AG10803 (cell line): ENCODE measurements at regions not wholly inside any gene's neighbourhood (a gene's known extent, or its start where the extent isn't known, plus 50 kb on each side); places are given as distances from the start of the nearest gene placed in this dataset.

Source experiments
- DNase-seq: peaks from one replicate; pipeline ENCODE4 v3.0.0; 2010; ENCODE audit warnings: low read depth
- H3K4me3 ChIP-seq: 2 replicates; pipeline ENCODE4 v1.5.1; 2011; ENCODE audit warnings: mild to moderate bottlenecking, low read length, control low read depth
- TF ChIP-seq, protein P1 (sequence below): conservative IDR thresholded peaks from 2 replicates; pipeline ENCODE4 v1.5.1; 2011; ENCODE audit warnings: mild to moderate bottlenecking, low read length, control low read depth, inconsistent platforms

DNA sequence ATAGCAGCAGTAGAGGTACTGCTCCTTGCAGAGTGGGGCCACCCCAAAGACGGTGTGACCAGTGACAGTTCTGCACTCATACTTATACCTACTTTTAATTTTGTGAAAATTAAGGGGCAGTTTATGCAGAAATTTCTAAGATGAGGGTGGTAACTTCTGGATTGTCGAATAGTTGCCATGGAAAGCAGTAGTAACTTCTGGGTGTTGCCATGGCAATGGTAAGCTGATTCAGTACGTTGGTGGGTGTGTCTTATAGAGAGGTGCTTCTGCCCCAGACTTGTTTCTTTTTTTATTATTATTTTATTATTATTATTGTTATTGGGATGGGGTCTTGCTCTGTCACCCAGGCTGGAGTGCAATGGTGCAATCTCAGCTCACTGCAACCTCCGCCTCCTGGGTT lies 82.8 kb upstream of the L3MBTL4 start:
- H3K4me3 ChIP-seq = no peak overlapping the region
- TF ChIP-seq, protein P1, sequence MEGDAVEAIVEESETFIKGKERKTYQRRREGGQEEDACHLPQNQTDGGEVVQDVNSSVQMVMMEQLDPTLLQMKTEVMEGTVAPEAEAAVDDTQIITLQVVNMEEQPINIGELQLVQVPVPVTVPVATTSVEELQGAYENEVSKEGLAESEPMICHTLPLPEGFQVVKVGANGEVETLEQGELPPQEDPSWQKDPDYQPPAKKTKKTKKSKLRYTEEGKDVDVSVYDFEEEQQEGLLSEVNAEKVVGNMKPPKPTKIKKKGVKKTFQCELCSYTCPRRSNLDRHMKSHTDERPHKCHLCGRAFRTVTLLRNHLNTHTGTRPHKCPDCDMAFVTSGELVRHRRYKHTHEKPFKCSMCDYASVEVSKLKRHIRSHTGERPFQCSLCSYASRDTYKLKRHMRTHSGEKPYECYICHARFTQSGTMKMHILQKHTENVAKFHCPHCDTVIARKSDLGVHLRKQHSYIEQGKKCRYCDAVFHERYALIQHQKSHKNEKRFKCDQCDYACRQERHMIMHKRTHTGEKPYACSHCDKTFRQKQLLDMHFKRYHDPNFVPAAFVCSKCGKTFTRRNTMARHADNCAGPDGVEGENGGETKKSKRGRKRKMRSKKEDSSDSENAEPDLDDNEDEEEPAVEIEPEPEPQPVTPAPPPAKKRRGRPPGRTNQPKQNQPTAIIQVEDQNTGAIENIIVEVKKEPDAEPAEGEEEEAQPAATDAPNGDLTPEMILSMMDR = no peak
- DNase-seq = no peak

DNA sequence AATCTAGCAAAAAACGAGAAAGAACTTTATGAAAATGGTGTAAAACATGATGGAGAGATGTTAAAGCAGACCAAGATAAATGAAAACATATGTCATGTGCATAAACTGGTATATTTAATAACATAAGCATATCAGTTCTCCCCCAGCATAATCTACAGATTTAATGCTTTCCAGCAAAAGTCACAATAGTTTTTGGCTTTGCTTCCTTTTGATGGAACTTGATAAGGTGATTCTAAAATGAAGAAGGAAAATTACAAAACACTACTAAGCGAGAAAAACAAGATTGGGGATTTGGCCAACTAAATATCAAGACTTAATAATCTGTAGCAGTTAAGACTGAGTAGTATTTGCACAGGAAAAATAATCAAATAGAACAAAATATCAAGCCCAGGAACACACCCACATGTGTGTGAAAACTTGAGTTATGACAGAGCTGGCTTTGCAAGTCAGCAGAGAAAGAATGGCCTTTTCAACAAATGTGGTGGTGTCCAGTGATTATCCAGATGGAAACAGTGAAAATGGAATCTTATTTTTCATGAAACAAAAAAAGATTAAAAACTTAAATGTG lies 83.7 kb upstream of the L3MBTL4 start:
- TF ChIP-seq, protein P1 = no peak
- DNase-seq = no peak

DNA sequence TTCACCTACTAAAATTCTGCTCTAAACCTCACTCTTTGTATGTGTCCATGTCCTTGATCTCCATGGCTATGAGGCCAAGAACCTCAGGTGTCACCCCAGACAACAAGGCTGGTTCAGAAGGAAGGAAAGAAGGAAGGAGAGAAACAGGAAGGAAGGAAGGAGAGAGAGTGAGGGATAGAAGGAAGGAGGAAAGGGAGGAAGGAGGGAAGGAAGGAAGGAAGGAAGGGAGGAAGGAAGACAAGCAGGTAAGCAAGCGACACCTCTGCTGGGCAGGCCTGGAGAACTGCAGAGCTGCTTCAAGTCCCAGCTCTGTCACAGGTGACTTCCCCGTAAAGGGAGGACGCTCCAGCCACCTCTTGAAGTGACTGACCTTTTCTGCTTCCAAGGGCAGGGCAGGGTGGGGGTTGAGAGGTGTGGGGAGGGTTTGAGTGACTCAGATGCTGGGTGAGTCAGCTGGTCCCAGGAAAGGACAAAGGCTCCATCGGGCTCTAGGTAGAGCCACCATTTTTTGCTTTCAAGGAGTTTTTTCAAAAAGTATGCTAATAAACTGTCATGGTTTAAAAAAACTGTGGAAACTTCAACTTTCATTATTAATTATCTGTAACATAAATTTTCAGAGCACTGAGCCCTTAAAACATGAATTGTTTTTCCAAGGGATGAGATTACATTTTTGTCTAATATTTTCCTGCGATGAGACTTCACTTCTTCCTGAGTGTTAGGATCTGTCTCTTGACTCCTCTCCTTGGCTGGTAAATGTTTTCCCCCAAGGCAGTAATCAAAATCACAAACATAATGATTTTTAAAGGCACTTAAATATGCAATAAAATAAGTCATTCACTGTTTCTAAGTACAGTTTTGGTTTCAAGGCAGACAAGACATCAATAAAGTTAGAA lies 90.1 kb upstream of the L3MBTL4 start:
- DNase-seq = no peak
- TF ChIP-seq, protein P1 = no peak
- no peak overlapping the region for H3K4me3 ChIP-seq

More for the DNA sequence above, 83.7 kb upstream of the L3MBTL4 start:
- no peak overlapping the region for H3K4me3 ChIP-seq

DNA sequence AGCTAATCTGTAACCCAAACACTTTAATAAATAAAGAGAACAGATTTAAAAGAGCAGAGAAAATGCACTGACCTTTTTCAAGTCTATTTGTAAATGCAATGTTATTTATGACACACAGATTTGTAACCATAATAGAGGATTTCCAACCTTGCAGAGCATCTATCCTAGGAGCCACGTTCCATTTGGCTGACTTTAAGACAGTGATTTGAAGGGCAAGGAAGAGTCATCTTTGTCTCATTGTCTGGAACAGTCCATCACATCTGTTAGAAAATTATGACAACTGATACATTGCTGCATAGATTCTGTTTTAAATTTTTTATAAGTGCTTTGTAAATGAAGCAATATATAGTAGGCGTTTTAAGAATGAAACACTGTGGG lies 90.8 kb upstream of the L3MBTL4 start:
- no peak for DNase-seq
- TF ChIP-seq, protein P1 = no peak
- no peak overlapping the region for H3K4me3 ChIP-seq

DNA sequence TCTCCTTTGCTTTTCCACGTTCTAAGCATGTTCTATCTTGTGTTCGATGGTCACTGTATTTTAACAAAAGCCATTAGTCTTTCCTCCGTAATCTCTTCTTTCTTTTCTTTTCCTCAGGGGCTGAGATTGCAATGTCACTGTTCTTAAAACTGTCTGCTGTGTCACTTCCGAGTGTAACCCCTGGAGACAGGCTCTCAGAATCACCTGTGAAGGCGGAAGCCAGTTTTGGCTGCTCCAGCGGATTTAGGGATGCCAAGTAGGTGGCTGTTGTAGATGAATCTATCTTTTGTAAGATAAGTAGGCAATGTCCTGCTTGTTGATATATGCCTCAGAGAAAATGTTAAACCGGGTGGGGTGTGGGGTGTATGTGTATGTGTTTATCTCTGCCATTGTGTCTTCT lies 94.7 kb upstream of the L3MBTL4 start:
- H3K4me3 ChIP-seq = no peak overlapping the region
- DNase-seq = no peak
- TF ChIP-seq, protein P1 = no peak

DNA sequence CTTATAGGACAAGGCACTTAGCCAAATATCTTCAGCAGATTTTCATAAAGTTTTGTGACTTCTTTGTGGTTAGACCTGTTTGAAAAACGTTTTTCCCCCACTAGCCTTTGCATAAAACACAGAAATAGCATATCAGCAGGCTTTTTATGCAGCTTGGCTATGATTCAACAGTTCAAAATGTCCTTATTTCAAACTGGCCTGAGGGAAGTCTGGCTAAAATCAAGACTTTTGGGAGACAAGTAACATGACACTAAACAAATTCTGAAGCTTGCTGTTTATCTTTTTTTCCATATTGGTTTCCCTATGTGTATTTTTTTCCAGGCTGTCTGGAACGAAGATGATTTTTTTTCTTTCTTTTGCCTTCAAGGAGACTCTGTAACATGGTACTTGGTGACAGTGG lies 95.1 kb upstream of the L3MBTL4 start:
- no peak for DNase-seq
- H3K4me3 ChIP-seq = no peak overlapping the region
- TF ChIP-seq, protein P1 = no peak

DNA sequence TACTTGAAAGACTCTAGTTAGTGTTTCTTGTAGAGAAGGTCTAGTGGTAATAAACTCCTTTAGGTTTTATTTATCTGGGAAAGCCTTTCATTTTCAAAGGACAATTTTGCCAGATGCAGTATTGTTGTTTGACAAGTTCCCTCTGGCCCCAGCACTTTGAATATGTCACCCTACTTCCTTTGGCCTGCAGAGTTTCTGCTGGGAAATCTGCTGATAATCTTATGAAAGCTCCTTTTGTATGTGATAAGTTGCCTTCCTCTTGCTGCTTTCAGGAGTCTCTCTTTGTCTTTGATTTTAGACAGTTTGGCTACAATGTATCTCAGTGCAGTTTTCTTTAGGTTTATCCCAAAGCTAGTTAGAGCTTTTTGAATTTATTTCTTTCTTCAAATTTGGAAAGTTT lies 106.2 kb upstream of the L3MBTL4 start:
- H3K4me3 ChIP-seq = no peak overlapping the region
- TF ChIP-seq, protein P1 = no peak
- no peak for DNase-seq
